Endothelial cell of umbilical vein (primary cell): ENCODE measurements at regions not wholly inside any gene's neighbourhood (a gene's known extent, or its start where the extent isn't known, plus 50 kb on each side); places are given as distances from the start of the nearest gene placed in this dataset.

Experiments used
- BruUV-seq: library from RNA; stranded (reverse); fragments of 400-500 nt; replicated peaks from 2 replicates; lab custom pipeline; 2021; lab: Mats Ljungman, UMichigan
- CTCF ChIA-PET: fragments of 300-600, 350-600 bp; sonication (Branson Sonifier 250); formaldehyde crosslinking; loops from one replicate; lab custom pipeline; 2021; ENCODE audit warnings: antibody characterized with exemption, inconsistent platforms; lab: Charles Lee
- POLR2A ChIA-PET: fragments of 300-600, 350-600 bp; sonication (Branson Sonifier 250); formaldehyde crosslinking; loops from one replicate; lab custom pipeline; 2021; ENCODE audit warnings: antibody characterized with exemption, inconsistent platforms; lab: Charles Lee
- DNase-seq: peaks from one replicate; pipeline ENCODE4 v3.0.0-alpha.2; 2011; ENCODE audit warnings: low read depth, low spot score
- FAIRE-seq: peaks from 2 replicates; lab custom pipeline; 2011; peaks lifted over from hg19 to GRCh38; lab: Jason Lieb, UNC
- H2AFZ ChIP-seq: 2 replicates; pipeline ENCODE4 v1.6.0; 2012; ENCODE audit warnings: low read depth, low read length, control low read depth, inconsistent platforms
- H3K27ac ChIP-seq: 2 replicates; pipeline ENCODE4 v1.5.1; 2011; ENCODE audit warnings: low read depth, mild to moderate bottlenecking, control low read depth, low read length, moderate library complexity; ENCODE audit not compliant: insufficient read depth
- H3K27me3 ChIP-seq, 2 experiments: 2 replicates each; pipeline versions ENCODE4 v1.6.0 to v1.6.1; 2011; ENCODE audit warnings: low read length in 2 of 2, mixed read lengths in 1 of 2; ENCODE audit not compliant: control insufficient read depth in 2 of 2, insufficient read depth in 2 of 2
- H3K36me3 ChIP-seq, 2 experiments: 2 replicates in 1 of 2; 3 replicates in 1 of 2; pipeline ENCODE4 v1.5.1; 2011; ENCODE audit warnings: low read length in 2 of 2, mild to moderate bottlenecking in 1 of 2, moderate library complexity in 1 of 2; ENCODE audit not compliant: control insufficient read depth in 2 of 2, insufficient read depth in 2 of 2; ENCODE audit errors: extremely low read depth in 1 of 2
- H3K4me1 ChIP-seq: 3 replicates; pipeline ENCODE4 v1.5.1; 2011; ENCODE audit warnings: mild to moderate bottlenecking, low read length; ENCODE audit not compliant: control insufficient read depth, insufficient read depth; ENCODE audit errors: extremely low read depth
- H3K4me2 ChIP-seq: 2 replicates; pipeline ENCODE4 v1.6.1; 2011; ENCODE audit warnings: low read length, control low read depth, mixed read lengths; ENCODE audit not compliant: insufficient read depth
- H3K4me3 ChIP-seq, 3 experiments: fragments of 200-600 bp in 1 of 3; sonication (generic), shearing (Covaris generic) in 1 of 3; replicated peaks in 1 of 3; 2 replicates each; pipeline ENCODE4 v1.5.1; 2011 to 2016; ENCODE audit warnings: control low read depth in 3 of 3, low read length in 3 of 3, mild to moderate bottlenecking in 2 of 3, inconsistent platforms in 1 of 3, low read depth in 1 of 3, moderate library complexity in 1 of 3; ENCODE audit not compliant: insufficient read depth in 1 of 3
- H3K79me2 ChIP-seq: 2 replicates; pipeline ENCODE4 v1.6.0; 2012; ENCODE audit warnings: low read length, inconsistent platforms; ENCODE audit not compliant: control insufficient read depth, insufficient read depth
- H3K9ac ChIP-seq: replicated peaks from 2 replicates; pipeline ENCODE3; 2011; ENCODE audit warnings: low read length, control low read depth; ENCODE audit not compliant: insufficient read depth; ENCODE audit errors: extremely low read depth
- H3K9me1 ChIP-seq: replicated peaks from 3 replicates; pipeline ENCODE4 v1.6.0; 2011; ENCODE audit warnings: mild to moderate bottlenecking, low read length; ENCODE audit not compliant: control insufficient read depth, insufficient read depth; ENCODE audit errors: extremely low read depth
- H3K9me3 ChIP-seq: replicated peaks from 2 replicates; pipeline ENCODE4 v1.5.1; 2012; ENCODE audit warnings: low read length, inconsistent platforms; ENCODE audit not compliant: control insufficient read depth, insufficient read depth
- H4K20me1 ChIP-seq: replicated peaks from 2 replicates; pipeline ENCODE3; 2011; ENCODE audit warnings: mild to moderate bottlenecking, low read length; ENCODE audit not compliant: control insufficient read depth, insufficient read depth; ENCODE audit errors: extremely low read depth
- EZH2 ChIP-seq: IDR thresholded peaks from 2 replicates; pipeline ENCODE4 v1.6.1; 2012; ENCODE audit warnings: borderline replicate concordance, low read depth, mild to moderate bottlenecking, moderate library complexity, low read length, inconsistent platforms; ENCODE audit not compliant: severe bottlenecking
- FOS ChIP-seq: IDR thresholded peaks from 2 replicates; pipeline ENCODE4 v1.6.1; 2011; ENCODE audit warnings: mild to moderate bottlenecking, low read length, moderate library complexity, borderline replicate concordance; ENCODE audit not compliant: insufficient read depth
- JUN ChIP-seq: IDR thresholded peaks from 2 replicates; pipeline ENCODE4 v1.6.1; 2011; ENCODE audit warnings: borderline replicate concordance, low read depth; ENCODE audit not compliant: insufficient read length, insufficient read depth
- POLR2AphosphoS5 ChIP-seq: IDR thresholded peaks from 2 replicates; pipeline ENCODE4 v1.6.1; 2012; ENCODE audit warnings: low read depth, mild to moderate bottlenecking, control low read depth, low read length, moderate library complexity; ENCODE audit not compliant: insufficient read depth
- dilution Hi-C: fragments of 300-500 bp; cut with MboI; formaldehyde crosslinking; loops from one replicate; pipeline ENCODE4 v1.15.0; 2019; ENCODE audit warnings: low sequenced_read_pairs; ENCODE audit not compliant: extremely low pct_ligation_motif_present
- intact Hi-C: fragments of 100-400 bp; cut with micrococcal nuclease; formaldehyde crosslinking; loops from one replicate; pipeline ENCODE4 v1.10.0; 2022
- TF ChIP-seq, protein P1 (sequence below), 2 donors: IDR thresholded peaks; 1 replicate in 1 of 2; 2 replicates in 1 of 2; pipeline ENCODE4 v1.5.1; 2011; ENCODE audit warnings: low read length in 2 of 2, mild to moderate bottlenecking in 2 of 2, moderate library complexity in 2 of 2, control low read depth in 1 of 2, inconsistent platforms in 1 of 2, low read depth in 1 of 2; ENCODE audit not compliant: insufficient read depth in 1 of 2; ENCODE audit errors: extremely low read depth in 1 of 2
- TF ChIP-seq, protein P2 (sequence below): IDR thresholded peaks from 2 replicates; pipeline ENCODE4 v1.6.1; 2011; ENCODE audit not compliant: insufficient read depth, insufficient read length

DNA sequence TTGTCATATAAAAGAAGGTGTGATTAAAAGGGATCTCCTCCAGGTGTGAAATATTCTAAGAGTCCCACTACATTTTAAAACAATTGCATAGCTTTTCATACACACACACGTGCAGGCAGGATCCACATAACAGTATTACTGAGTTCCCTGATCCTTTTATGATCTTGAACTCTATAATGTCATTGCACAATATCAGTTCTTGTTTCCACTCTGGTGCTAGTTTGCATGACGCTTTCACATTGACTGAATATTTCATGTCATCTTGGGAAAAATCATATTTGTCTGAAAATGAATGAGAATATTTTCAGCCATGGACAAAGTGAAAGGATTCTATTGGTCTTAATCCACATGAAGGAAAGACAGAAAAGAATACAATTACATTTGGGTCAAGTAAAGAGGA lies 703.8 kb downstream of the CDH8 start:
- BruUV-seq: no TSS peak
- FAIRE-seq: no peak
- CTCF ChIA-PET: no interaction called here

DNA sequence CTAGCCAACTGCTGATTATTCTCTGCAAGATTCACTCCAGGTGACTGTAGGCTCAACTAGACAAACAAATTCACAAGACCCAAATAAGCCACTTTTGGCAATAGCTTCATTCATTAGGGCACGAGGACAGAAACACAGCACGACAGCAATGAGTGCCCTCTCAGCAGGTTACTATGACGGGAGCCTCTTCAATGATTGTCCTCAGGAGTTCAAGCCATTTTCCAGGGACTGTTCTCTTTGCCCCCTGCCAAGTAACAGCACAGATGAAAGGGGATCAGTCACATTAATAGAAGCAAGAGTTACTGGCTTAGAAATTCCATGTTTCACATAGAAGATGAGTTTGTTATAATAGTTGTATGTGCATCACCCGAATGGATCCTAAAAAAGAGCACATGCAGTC lies 712.2 kb downstream of the CDH8 start:
- Histone ChIP-seq H3K4me3 (no peak overlapping the region), H3K9me3 (no peaks in the 10 kb centered on the region), H3K9ac (no peak overlapping the region), H3K27me3 (no peaks in the 10 kb centered on the region), H3K36me3 (no peaks in the 10 kb centered on the region), H3K79me2 (no peaks in the 10 kb centered on the region), H3K4me2 (no peak overlapping the region), H3K4me1 (no peaks in the 10 kb centered on the region), H2AFZ (no peak overlapping the region), H3K27ac (no peak overlapping the region), H3K9me1 (no peaks in the 10 kb centered on the region), H4K20me1 (no peaks in the 10 kb centered on the region)
- TF ChIP-seq POLR2AphosphoS5: no peak
- TF ChIP-seq, protein P1, sequence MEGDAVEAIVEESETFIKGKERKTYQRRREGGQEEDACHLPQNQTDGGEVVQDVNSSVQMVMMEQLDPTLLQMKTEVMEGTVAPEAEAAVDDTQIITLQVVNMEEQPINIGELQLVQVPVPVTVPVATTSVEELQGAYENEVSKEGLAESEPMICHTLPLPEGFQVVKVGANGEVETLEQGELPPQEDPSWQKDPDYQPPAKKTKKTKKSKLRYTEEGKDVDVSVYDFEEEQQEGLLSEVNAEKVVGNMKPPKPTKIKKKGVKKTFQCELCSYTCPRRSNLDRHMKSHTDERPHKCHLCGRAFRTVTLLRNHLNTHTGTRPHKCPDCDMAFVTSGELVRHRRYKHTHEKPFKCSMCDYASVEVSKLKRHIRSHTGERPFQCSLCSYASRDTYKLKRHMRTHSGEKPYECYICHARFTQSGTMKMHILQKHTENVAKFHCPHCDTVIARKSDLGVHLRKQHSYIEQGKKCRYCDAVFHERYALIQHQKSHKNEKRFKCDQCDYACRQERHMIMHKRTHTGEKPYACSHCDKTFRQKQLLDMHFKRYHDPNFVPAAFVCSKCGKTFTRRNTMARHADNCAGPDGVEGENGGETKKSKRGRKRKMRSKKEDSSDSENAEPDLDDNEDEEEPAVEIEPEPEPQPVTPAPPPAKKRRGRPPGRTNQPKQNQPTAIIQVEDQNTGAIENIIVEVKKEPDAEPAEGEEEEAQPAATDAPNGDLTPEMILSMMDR (IDR thresholded peaks at IDR 0.05; ENCODE audit: extremely low read depth in 1 of 2, insufficient read depth in 1 of 2, low read depth in 1 of 2, low read length in 2 of 2): no peak
- no peak for TF ChIP-seq JUN
- TF ChIP-seq, protein P2, sequence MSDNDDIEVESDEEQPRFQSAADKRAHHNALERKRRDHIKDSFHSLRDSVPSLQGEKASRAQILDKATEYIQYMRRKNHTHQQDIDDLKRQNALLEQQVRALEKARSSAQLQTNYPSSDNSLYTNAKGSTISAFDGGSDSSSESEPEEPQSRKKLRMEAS: no peak
- TF ChIP-seq FOS: no peak
- TF ChIP-seq EZH2: no peak
- dilution Hi-C loops (no loop called here), intact Hi-C loops (no loop called here)
- no peak for FAIRE-seq
- no peak for DNase-seq
- POLR2A ChIA-PET: no interaction called here
- CTCF ChIA-PET: no interaction called here
- BruUV-seq: no TSS peak

More for the DNA sequence above, 703.8 kb downstream of the CDH8 start:
- Histone ChIP-seq H4K20me1 (no peaks in the 10 kb centered on the region), H3K9ac (no peak overlapping the region), H3K4me1 (no peaks in the 10 kb centered on the region), H3K27me3 (no peaks in the 10 kb centered on the region), H3K9me3 (no peaks in the 10 kb centered on the region), H2AFZ (no peak overlapping the region), H3K36me3 (no peaks in the 10 kb centered on the region), H3K9me1 (no peaks in the 10 kb centered on the region), H3K4me3 (no peak overlapping the region), H3K27ac (no peak overlapping the region), H3K4me2 (no peak overlapping the region), H3K79me2 (no peaks in the 10 kb centered on the region)
- TF ChIP-seq POLR2AphosphoS5 (no peak), EZH2 (no peak)
- POLR2A ChIA-PET: no interaction called here
- DNase-seq: no peak
- dilution Hi-C loops (no loop called here), intact Hi-C loops (no loop called here)
